Retina (tissue), 1 donor: ENCODE measurements at regions not wholly inside any gene's neighbourhood (a gene's known extent, or its start where the extent isn't known, plus 50 kb on each side); places are given as distances from the start of the nearest gene placed in this dataset.
"Not testable (repeated sequence)": the region's sequence is repeated elsewhere in the genome, so short reads cannot be mapped to it uniquely, and the experiment has no call there.

Experiments
- DNase-seq: peaks from one replicate; pipeline ENCODE4 v3.0.0-alpha.2; 2016

DNA sequence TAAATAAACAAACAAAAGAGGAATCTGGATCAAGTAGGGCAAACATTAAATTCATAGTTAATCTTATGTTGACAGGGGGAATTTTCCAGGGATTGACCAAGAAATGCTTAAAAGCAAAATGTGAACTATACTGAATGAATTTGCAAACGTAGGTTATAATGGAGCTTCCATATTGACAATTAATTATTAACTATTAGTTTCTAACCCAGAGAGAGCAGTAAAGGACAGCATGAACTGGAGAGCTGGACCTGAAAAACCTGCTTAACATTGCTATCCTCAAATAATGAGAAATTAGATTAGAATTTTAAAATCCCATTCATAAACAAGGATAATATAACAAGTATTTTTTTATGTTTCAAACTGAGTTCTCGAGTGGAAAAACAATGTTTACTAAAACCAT is 1089.6 kb downstream of the DNAJB9 start:
- no peak for DNase-seq

- peak; percentile 58 for DNase-seq
Observed at GRCh38 chr7:109660401-109660800, 1090.7 kb downstream of the DNAJB9 start.

DNA sequence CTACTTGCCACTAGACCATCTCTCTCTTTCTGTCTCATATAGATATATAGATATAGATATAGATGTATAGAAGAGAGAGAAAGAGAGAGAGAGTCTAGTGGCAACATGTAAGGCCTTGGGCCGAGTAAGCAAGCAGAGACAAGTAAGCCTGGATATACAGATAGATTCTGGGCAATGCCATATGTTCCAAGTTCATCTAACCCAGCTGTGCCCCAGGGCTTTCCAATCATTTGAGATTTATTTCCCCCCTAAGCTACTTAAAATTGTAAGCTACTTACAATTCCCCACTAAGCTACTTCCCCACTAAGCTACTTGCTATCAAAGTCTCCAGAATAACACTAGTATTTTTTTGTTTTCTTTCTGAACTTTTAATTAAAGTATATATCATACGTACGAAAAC is 1094.1 kb downstream of the DNAJB9 start:
- DNase-seq: peak; percentile 4

DNA sequence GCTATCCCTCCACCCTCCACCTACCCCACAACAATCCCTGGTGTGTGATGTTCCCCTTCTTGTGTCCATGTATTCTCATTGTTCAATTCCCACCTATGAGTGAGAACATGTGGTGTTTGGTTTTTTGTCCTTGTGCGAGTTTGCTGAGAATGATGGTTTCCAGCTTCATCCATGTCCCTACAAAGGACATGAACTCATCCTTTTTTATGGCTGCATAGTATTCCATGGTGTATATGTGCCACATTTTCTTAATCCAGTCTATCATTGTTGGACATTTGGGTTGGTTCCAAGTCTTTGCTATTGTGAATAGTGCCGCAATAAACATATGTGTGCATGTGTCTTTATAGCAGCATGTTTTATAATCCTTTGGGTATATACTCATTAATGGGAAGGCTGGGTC is 1117.6 kb downstream of the DNAJB9 start:
- not testable (repeated sequence) for DNase-seq

GRCh38 chr7:109692613-109693012 is 1122.9 kb downstream of the DNAJB9 start:
- DNase-seq: not testable (repeated sequence)

DNA sequence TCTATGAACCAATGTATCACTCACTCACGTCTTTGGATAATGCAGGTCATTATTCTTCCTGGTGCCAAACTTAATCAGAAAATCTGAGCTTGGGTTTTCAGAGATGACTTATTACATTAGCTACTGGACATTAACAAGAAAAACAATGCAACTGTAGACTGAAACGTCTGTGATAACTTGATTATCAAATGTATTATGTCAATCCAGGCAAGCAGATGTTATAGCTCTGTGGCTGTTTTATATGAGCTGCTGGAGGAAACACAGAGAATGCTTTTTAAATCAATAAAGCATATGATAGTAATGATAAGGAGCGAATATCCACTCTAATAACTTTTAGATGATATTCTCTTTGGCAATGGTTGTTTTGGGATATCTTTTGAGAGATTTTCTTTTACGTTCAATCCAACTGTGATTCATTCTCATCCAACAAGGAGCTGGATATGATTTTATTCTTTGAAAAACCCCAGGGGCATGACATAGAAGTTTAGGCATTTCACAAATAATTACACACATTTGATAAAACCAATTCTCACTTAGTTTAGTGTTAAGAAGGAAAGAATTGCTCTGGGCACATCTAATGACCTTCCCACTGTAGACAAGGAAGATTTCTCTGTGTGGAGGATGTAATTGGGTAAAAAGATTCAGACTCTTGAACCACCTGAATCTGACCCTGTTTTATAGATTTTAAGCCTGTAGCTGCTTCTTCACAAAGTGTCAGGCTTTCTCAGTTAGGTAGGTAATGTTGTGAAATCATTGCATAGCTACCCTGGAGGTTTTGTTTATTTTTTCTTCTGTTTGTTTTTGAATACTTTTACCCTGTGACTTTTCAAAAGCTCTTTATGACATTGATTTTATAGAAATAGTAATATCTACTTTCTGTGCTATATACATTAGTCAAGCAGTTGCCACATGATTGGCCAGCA is 1124.7 kb downstream of the DNAJB9 start:
- no peak for DNase-seq

DNA sequence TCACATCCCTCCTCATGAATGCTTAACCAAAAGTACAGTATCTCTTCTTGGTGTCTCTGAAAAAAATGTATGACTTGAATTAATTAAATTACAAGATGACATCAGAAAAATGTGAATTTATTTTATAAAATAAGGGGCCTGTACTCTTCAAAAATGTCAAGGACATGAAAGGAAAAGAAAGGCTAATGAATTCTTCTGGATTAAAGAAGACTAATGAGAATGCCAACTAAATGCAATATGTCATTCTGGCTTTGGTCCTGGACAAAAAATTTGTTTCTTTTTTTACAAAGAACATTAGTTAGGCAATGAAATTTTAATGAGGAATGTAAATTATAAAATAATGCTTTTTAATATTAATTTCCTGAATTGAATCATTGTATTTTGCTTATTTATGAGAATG is 1125.7 kb downstream of the DNAJB9 start:
- no peak for DNase-seq

DNA sequence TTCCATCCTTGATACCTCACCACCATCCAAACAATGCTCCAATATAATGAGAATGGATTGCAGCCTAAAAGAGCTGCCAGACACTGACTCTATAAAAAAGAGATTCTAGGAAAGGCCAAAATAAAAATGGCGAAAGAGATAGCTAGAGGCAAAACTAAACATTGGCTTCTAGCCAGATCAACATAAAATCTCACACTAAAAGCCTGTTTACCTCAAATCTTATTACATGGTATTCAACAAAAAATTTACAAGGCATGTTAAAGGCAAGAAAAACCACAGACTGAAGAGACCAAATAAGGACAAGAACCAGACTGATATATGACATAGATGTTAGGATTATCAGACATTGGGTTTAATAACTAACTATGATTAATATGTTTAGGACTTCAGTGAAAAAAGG is 1127.0 kb downstream of the DNAJB9 start:
- DNase-seq: no peak

- no peak for DNase-seq
Observed at GRCh38 chr7:109699661-109700060, 1130.0 kb downstream of the DNAJB9 start.

GRCh38 chr7:109713366-109713765 is 1143.7 kb downstream of the DNAJB9 start:
- no peak for DNase-seq

DNA sequence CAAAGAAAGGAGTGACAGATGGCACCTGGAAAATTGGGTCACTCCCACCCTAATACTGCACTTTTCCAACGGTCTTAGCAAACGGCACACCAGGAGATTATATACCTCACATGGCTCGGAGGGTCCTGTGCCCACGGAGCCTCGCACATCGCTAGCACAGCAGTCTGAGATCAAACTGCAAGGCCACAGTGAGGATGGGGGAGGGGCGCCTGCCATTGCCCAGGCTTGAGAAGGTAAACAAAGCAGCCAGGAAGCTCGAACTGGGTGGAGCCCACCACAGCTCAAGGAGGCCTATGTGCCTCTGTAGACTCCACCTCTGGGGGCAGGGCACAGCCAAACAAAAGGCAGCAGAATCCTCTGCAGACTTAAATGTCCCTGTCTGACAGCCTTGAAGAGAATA is 1149.7 kb downstream of the DNAJB9 start:
- DNase-seq: not testable (repeated sequence)

DNA sequence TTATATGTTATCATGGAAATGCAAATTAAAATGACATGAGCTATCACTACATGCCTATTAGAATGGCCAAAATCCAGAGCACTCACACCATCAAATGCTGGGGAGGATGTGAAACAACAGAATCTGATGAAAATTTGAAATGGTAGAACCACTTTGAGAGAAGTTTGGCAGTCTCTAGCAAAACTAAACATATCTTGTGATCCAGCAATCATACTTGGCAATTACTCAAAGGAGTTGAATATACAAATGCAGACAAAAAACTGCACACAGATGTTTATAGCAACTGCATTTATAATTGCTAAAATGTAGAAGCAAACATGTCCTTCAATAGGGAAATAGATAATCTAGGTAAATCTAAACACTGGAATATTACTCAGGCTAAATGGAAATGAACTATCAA is 1164.9 kb downstream of the DNAJB9 start:
- no peak for DNase-seq

DNA sequence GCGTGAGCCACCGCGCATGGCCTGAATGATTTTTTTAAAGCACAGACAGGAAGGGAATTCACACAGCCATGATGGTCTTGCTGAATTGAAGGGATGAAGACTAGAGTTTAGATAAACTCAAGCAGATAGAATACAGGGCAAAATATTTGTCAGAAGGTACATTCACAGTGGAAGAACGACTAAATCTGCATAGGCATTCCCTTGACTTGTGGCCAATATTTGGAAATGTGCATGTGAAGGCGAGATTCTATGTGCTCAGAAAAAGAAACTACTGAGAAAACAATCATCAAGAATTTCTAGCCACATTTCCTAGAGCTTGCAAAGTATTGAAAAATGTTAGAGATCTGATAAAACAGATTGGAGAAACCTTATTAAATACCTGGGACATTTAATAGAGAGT is 1166.2 kb downstream of the DNAJB9 start:
- no peak for DNase-seq

GRCh38 chr7:109745677-109746410 is 1176.2 kb downstream of the DNAJB9 start:
- no peak for DNase-seq

DNA sequence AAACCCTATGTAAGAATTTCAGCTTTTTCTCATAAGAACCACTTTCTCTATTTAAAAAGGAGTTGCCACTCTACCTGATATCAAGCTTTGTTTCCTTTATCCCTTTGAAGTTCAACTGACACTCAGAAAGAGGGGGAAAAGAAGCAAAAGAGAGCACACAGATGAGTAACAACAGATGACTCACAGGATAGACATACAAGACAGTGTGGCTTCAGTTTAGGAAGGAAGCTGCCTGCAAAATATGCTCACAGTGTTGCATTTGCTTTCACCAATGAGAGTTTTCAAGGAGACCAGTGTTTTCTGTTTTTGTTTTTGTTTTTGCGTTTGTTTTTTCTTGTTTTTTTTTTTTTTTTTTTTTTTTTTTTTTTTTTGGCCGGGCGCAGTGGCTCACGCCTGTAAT is 1181.6 kb downstream of the DNAJB9 start:
- DNase-seq: no peak

GRCh38 chr7:109752068-109752467 is 1182.4 kb downstream of the DNAJB9 start:
- no peak for DNase-seq

DNA sequence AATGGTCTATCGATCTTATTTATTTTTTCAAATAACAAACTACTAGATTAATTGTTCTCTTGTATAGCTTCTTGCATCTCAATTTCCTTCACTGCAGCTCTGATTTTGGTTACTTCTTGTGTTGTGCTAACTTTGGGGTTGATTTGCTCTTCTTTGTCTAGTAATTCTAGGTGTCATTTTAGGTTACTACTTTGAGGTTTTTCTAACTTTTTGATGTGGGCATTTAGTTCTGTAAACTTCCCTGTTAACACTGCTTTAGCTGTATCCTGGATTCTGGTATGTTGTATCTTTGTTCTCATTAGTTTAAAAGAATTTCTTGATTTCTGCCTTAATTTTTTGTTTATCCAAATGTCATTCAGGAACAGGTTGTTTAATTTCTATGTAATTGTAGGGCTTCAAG is 1188.0 kb downstream of the DNAJB9 start:
- no peak for DNase-seq

DNA sequence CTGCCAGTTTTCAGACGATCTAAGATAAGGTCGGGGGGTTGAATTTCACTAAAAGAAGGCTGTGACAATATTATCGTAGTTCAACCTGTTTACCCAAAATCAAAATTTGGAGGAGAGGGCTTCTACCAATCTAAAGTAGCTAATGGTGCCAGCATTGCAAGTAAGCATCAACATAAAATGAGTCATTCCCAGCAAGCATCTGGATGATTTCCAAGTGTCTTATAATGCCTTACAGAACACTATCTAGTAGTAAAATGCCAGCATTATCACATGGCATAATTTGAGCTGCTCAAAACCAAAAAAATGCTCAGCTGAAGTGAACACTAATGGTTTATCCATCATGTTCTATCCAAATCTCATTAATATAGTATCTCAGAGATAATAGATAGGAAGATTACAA is 1193.9 kb downstream of the DNAJB9 start:
- no peak for DNase-seq

DNA sequence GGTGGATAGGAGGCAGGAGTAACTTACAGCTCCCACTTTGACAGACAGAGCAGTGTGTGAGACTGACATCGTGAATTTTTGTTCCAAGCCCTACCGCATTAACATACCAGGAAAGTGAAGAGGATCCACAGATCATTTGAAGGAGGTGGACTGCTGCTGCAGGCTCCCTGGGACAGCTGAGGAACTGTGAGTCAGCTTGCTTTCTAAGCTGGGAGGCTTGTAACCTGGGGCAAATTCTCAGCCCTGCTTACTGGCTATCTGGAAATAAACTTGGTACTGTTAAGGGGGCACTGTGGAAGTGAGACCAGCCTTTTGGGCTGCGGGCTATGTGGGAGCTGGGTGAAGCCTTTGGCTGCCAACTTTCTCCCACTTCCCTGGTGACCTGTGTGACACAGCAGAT is 1202.5 kb downstream of the DNAJB9 start:
- DNase-seq: no peak

GRCh38 chr7:109782806-109783205 is 1213.1 kb downstream of the DNAJB9 start:
- DNase-seq: no peak

DNA sequence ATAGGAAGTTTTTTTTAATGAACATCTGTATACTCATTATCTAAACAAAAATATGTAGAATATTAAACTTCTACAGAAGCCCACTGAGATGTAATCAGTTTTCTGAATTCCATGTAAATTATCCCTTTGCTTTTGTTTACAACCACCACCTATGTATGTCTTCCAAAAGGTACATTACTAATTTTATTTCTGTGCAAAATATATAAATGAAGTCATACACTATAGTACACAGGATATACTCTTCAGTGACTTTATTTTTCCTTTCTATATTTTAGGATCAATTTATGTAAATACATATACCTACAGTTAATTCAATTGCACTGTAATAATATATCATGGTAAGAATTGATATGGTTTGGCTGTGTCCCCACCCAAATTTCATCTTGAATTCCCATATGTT is 1236.9 kb downstream of the DNAJB9 start:
- DNase-seq: no peak

DNA sequence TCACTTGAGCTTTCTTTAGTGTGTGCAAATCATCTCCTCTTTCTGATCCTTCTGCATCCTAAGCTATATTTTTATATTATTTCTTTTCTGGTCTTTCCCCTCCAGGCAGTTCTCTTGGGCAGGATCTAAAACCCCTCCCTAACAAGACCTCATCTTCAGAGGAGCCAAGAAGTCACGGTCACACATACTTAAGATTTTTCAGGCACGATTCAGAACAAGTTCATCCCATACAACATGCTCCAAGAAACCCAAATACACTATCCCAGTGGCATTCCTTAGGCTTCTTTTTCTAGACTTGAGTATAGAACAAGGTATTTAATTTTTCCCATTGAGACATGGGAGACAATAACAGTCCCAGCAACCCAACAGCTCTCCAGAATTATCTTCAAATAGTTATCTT is 1251.5 kb downstream of the DNAJB9 start:
- DNase-seq: no peak

DNA sequence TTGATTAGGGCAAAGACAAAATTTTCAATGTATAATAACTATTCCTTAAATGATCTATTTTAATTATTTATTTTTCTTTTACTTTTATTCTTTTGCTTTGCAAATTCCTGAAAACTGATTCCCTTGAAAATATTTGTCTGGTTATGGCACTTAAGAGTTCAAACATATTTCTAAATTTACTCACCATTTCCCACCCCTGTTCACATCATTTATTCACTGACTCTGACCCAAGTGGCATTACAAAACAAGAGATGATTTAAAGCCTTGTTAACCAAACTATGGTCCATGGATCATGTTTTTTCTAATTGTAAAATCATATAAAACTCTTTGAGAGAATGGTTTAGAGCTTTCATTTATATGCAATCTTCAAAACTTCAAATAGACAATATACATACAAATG is 1256.1 kb upstream of the LRRN3 start:
- DNase-seq: no peak

- no peak for DNase-seq
Observed at GRCh38 chr7:109835577-109835976, 1255.3 kb upstream of the LRRN3 start.
